DND-41 (cell line): ENCODE measurements at regions not wholly inside any gene's neighbourhood (a gene's known extent, or its start where the extent isn't known, plus 50 kb on each side); places are given as distances from the start of the nearest gene placed in this dataset.
"Not testable (repeated sequence)": the region's sequence is repeated elsewhere in the genome, so short reads cannot be mapped to it uniquely, and the experiment has no call there.

Experiments
- ATAC-seq: fragments of 200-7000 bp; cut with Tn5 transposase; 3 replicates; pipeline ENCODE4 v1.9.1; 2021; ENCODE audit warnings: low read depth; ENCODE audit not compliant: insufficient read depth
- DNase-seq: peaks from one replicate; pipeline ENCODE4 v3.0.0-alpha.2; 2020
- H2AFZ ChIP-seq: 2 replicates; pipeline ENCODE4 v1.6.0; 2012; ENCODE audit warnings: low read depth, low read length
- H3K27ac ChIP-seq: 2 replicates; pipeline ENCODE4 v1.5.1; 2012; ENCODE audit warnings: low read length, inconsistent platforms
- H3K27me3 ChIP-seq: fragments of 200-600 bp; sonication (generic); 2 replicates; pipeline ENCODE4 v1.6.0; 2012; ENCODE audit warnings: low read length, mild to moderate bottlenecking, inconsistent platforms; ENCODE audit not compliant: insufficient read depth, poor library complexity
- H3K36me3 ChIP-seq: 2 replicates; pipeline ENCODE4 v1.5.1; 2012; ENCODE audit warnings: low read length, inconsistent platforms; ENCODE audit not compliant: insufficient read depth
- H3K4me1 ChIP-seq: 2 replicates; pipeline ENCODE4 v1.5.1; 2012; ENCODE audit warnings: mild to moderate bottlenecking, low read length; ENCODE audit not compliant: insufficient read depth
- H3K4me2 ChIP-seq: 2 replicates; pipeline ENCODE4 v1.6.0; 2012; ENCODE audit warnings: mild to moderate bottlenecking, moderate library complexity, low read length, inconsistent platforms; ENCODE audit not compliant: insufficient read depth
- H3K4me3 ChIP-seq, 2 experiments: fragments of 200-600 bp in 1 of 2; shearing (Covaris generic) in 1 of 2; 2 replicates each; pipeline ENCODE4 v1.5.1; 2012 to 2016; ENCODE audit warnings: inconsistent platforms in 2 of 2, low read length in 2 of 2, mild to moderate bottlenecking in 2 of 2, low read depth in 1 of 2, moderate library complexity in 1 of 2
- H3K79me2 ChIP-seq: 2 replicates; pipeline ENCODE4 v1.6.0; 2012; ENCODE audit warnings: low read length, inconsistent platforms; ENCODE audit not compliant: insufficient read depth
- H3K9ac ChIP-seq: 2 replicates; pipeline ENCODE4 v1.6.0; 2012; ENCODE audit warnings: low read depth, mild to moderate bottlenecking, inconsistent platforms, low read length, moderate library complexity
- H3K9me3 ChIP-seq: 2 replicates; pipeline ENCODE4 v1.5.1; 2012; ENCODE audit warnings: low read length, moderate library complexity, mild to moderate bottlenecking, inconsistent platforms; ENCODE audit not compliant: insufficient read depth, severe bottlenecking
- H4K20me1 ChIP-seq: 2 replicates; pipeline ENCODE4 v1.6.0; 2012; ENCODE audit warnings: low read length; ENCODE audit not compliant: insufficient read depth
- CTCF ChIP-seq: IDR thresholded peaks from 2 replicates; pipeline ENCODE4 v1.5.1; 2012; ENCODE audit warnings: borderline replicate concordance, low read length, moderate library complexity, mild to moderate bottlenecking; ENCODE audit not compliant: poor library complexity, severe bottlenecking; ENCODE audit errors: extremely low read depth
- EZH2 ChIP-seq: IDR thresholded peaks from 3 replicates; pipeline ENCODE4 v1.6.1; 2012; ENCODE audit warnings: borderline replicate concordance, low read depth, mild to moderate bottlenecking, moderate library complexity, low read length, inconsistent platforms; ENCODE audit not compliant: severe bottlenecking

GRCh38 chr3:89912031-89912430 lies 804.6 kb downstream of the EPHA3 start:
- Histone ChIP-seq H3K9ac (no peak overlapping the region), H3K27me3 (no peaks in the 10 kb centered on the region), H3K4me2 (no peak overlapping the region), H3K4me1 (no peaks in the 10 kb centered on the region), H3K36me3 (no peaks in the 10 kb centered on the region), H2AFZ (no peak overlapping the region), H3K9me3 (no peaks in the 10 kb centered on the region), H3K4me3 (no peak overlapping the region), H3K27ac (no peak overlapping the region), H4K20me1 (no peaks in the 10 kb centered on the region), H3K79me2 (no peaks in the 10 kb centered on the region)
- DNase-seq (no peak), ATAC-seq (no peak)
- TF ChIP-seq EZH2 (no peak), CTCF (no peak)

- no peak for ATAC-seq
- Histone ChIP-seq H3K4me3 (no peak overlapping the region), H3K36me3 (no peaks in the 10 kb centered on the region), H3K4me2 (no peak overlapping the region), H3K79me2 (no peaks in the 10 kb centered on the region), H3K27me3 (no peaks in the 10 kb centered on the region), H3K27ac (no peak overlapping the region), H2AFZ (0 out of 2 replicates have a peak overlapping the region, but pooled peaks have one; percentile 1), H3K9me3 (peaks cover 2% of the 10 kb centered on the region), H3K9ac (no peak overlapping the region), H4K20me1 (no peaks in the 10 kb centered on the region), H3K4me1 (no peaks in the 10 kb centered on the region)
- DNase-seq, result no peak
- no peak for TF ChIP-seq CTCF
- no peak for TF ChIP-seq EZH2
Measured at GRCh38 chr3:89923921-89924610, 816.6 kb downstream of the EPHA3 start.

GRCh38 chr3:89925976-89926375 lies 818.6 kb downstream of the EPHA3 start:
- Histone ChIP-seq H3K4me2 (no peak overlapping the region), H3K9me3 (no peaks in the 10 kb centered on the region), H3K9ac (no peak overlapping the region), H3K27me3 (no peaks in the 10 kb centered on the region), H3K4me3 (no peak overlapping the region), H2AFZ (no peak overlapping the region), H3K36me3 (no peaks in the 10 kb centered on the region), H4K20me1 (no peaks in the 10 kb centered on the region), H3K27ac (no peak overlapping the region), H3K4me1 (no peaks in the 10 kb centered on the region), H3K79me2 (no peaks in the 10 kb centered on the region)
- no peak for TF ChIP-seq EZH2
- no peak for TF ChIP-seq CTCF
- no peak for DNase-seq
- ATAC-seq, result no peak

GRCh38 chr3:89932882-89933281 lies 825.5 kb downstream of the EPHA3 start:
- H3K9ac ChIP-seq, result no peak overlapping the region
- H4K20me1 ChIP-seq, result no peaks in the 10 kb centered on the region
- ATAC-seq, result no peak
- H3K4me2 ChIP-seq, result no peak overlapping the region
- H3K4me1 ChIP-seq, result no peaks in the 10 kb centered on the region
- H3K79me2 ChIP-seq, result no peaks in the 10 kb centered on the region
- no peaks in the 10 kb centered on the region for H3K27me3 ChIP-seq
- H3K4me3 ChIP-seq, result no peak overlapping the region
- H3K9me3 ChIP-seq, result peaks cover 7% of the 10 kb centered on the region
- H2AFZ ChIP-seq, result no peak overlapping the region
- H3K27ac ChIP-seq, result no peak overlapping the region
- H3K36me3 ChIP-seq, result no peaks in the 10 kb centered on the region
- no peak for DNase-seq
- TF ChIP-seq EZH2 (no peak), CTCF (no peak)

- H3K27ac ChIP-seq, H3K27me3 ChIP-seq, H3K4me1 ChIP-seq, H3K9me3 ChIP-seq, H3K4me3 ChIP-seq, H3K36me3 ChIP-seq, ATAC-seq, H4K20me1 ChIP-seq, H2AFZ ChIP-seq, H3K9ac ChIP-seq, H3K4me2 ChIP-seq, H3K79me2 ChIP-seq: not testable (repeated sequence)
- peak; percentile 29 for DNase-seq
Measured at GRCh38 chr3:89944461-89944860, 837.0 kb downstream of the EPHA3 start.
